ENCODE measurements at regions not wholly inside any gene's neighbourhood (a gene's known extent, or its start where the extent isn't known, plus 50 kb on each side); places are given as distances from the start of the nearest gene placed in this dataset.

GRCh38 chr7:54477083-54477482 is 65.1 kb upstream of the VSTM2A start:
- Mint-ChIP-seq H3K9me3 (ENCODE audit: low read depth) (no peaks in the 10 kb centered on the region), H3K4me3 (ENCODE audit: low read depth) (no peak overlapping the region), H3K27me3 (no peaks in the 10 kb centered on the region), H3K4me1 (ENCODE audit: low read depth) (no peaks in the 10 kb centered on the region), H3K36me3 (ENCODE audit: insufficient read depth) (no peaks in the 10 kb centered on the region), H3K27ac (no peak overlapping the region)
- no peak for DNase-seq (ENCODE audit: low spot score, unreplicated experiment)
- TF ChIP-seq, protein P1, sequence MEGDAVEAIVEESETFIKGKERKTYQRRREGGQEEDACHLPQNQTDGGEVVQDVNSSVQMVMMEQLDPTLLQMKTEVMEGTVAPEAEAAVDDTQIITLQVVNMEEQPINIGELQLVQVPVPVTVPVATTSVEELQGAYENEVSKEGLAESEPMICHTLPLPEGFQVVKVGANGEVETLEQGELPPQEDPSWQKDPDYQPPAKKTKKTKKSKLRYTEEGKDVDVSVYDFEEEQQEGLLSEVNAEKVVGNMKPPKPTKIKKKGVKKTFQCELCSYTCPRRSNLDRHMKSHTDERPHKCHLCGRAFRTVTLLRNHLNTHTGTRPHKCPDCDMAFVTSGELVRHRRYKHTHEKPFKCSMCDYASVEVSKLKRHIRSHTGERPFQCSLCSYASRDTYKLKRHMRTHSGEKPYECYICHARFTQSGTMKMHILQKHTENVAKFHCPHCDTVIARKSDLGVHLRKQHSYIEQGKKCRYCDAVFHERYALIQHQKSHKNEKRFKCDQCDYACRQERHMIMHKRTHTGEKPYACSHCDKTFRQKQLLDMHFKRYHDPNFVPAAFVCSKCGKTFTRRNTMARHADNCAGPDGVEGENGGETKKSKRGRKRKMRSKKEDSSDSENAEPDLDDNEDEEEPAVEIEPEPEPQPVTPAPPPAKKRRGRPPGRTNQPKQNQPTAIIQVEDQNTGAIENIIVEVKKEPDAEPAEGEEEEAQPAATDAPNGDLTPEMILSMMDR (IDR thresholded peaks at IDR 0.05; ENCODE audit: unreplicated experiment), result no peak

- Mint-ChIP-seq H3K4me3 (ENCODE audit: low read depth) (no peak overlapping the region), H3K9me3 (ENCODE audit: low read depth) (no peaks in the 10 kb centered on the region), H3K27ac (no peak overlapping the region), H3K4me1 (ENCODE audit: low read depth) (peaks cover 4% of the 10 kb centered on the region), H3K27me3 (no peaks in the 10 kb centered on the region), H3K36me3 (ENCODE audit: insufficient read depth) (no peaks in the 10 kb centered on the region)
- TF ChIP-seq, protein P1 (IDR thresholded peaks at IDR 0.05; ENCODE audit: unreplicated experiment), result no peak
- no peak for DNase-seq (ENCODE audit: low spot score, unreplicated experiment)
Measured at GRCh38 chr7:54483523-54483922, 58.7 kb upstream of the VSTM2A start.

GRCh38 chr7:54485044-54485443 is 57.1 kb upstream of the VSTM2A start:
- no peak for DNase-seq (ENCODE audit: low spot score, unreplicated experiment)
- TF ChIP-seq, protein P1 (IDR thresholded peaks at IDR 0.05; ENCODE audit: unreplicated experiment), result no peak
- no peaks in the 10 kb centered on the region for H3K9me3 Mint-ChIP-seq (ENCODE audit: low read depth)
- H3K4me3 Mint-ChIP-seq (ENCODE audit: low read depth), result no peak overlapping the region
- no peaks in the 10 kb centered on the region for H3K27me3 Mint-ChIP-seq
- no peaks in the 10 kb centered on the region for H3K36me3 Mint-ChIP-seq (ENCODE audit: insufficient read depth)
- H3K4me1 Mint-ChIP-seq (ENCODE audit: low read depth), result peaks cover 4% of the 10 kb centered on the region
- no peak overlapping the region for H3K27ac Mint-ChIP-seq

Measured in progenitor cell of endocrine pancreas (in vitro differentiated cells).